ENCODE measurements at regions not wholly inside any gene's neighbourhood (a gene's known extent, or its start where the extent isn't known, plus 50 kb on each side); places are given as distances from the start of the nearest gene placed in this dataset.
"Not testable (repeated sequence)": the region's sequence is repeated elsewhere in the genome, so short reads cannot be mapped to it uniquely, and the experiment has no call there.

DNA sequence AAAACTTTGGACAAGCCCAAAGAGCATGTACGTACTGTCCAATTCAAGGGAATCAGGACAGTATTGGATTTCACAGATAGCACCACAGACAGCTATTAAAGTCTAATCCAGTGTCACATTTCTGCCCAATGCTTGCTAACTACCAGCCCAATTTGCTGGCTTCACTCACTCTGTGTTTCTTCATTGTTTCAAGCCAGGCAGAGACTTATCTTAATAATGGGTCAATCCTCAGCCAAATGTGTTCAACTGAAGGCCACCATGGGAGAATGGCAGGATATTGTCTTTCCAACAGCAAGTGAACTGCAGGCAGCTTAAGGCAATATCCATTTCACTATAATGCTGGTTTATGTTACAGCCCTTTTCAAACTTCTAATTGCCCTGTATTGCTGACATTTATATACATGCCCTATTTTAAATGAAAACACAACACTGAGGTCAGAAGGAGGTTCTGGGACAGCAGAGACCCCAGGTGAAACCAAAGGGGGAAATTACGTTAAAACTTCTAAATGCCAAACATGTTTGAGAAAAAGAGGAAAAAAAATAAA, 142.1 kb upstream of the RSPO3 start:
- no peak for DNase-seq (ENCODE audit: low spot score)

DNA sequence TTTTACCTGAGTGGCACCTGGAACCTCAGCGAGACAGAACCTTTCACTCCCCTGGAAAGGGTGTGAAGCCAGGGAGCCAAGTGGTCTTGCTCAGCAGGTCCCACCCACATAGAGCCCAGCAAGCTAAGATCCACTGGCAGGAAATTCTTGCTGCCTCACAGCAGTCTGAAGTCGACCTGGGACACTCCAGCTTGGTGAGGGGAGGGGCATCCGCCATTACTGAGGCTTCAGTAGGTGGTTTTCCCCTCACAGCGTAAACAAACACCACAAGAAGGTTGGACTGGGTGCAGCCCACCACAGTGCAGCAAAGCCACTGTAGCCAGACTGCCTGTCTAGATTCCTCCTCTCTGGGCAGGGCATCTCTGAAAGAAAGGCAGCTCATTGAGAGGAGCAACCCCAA, 134.7 kb upstream of the RSPO3 start:
- DNase-seq (ENCODE audit: low spot score) = no peak

- DNase-seq (ENCODE audit: low spot score) = not testable (repeated sequence)
Measured at GRCh38 chr6:126988125-126988524, 130.3 kb upstream of the RSPO3 start.

GRCh38 chr6:127000631-127001030, 117.8 kb upstream of the RSPO3 start:
- no peak for DNase-seq (ENCODE audit: low spot score)

GRCh38 chr6:127013865-127014264, 104.6 kb upstream of the RSPO3 start:
- DNase-seq (ENCODE audit: low spot score) = no peak

- DNase-seq (ENCODE audit: low spot score) = no peak
Measured at GRCh38 chr6:127015858-127016257, 102.6 kb upstream of the RSPO3 start.

DNA sequence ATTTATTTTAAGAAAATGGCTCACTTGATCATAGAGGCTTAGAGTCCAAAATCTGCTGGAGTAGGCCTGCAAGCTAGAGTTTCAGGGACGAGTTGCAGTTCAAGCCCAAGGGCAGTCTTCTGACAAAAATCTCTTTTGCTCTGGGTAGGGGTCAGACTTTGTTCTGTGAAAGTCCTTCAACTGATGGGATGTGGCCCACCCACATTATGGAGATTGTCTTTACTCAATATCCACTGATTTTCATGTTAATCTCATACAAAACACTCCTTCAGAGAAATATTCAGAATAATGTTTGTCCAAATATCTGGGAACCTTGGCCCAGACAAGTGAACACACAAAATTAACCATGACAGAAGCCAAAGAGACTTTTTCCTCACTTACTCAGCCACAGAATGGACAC, 98.6 kb upstream of the RSPO3 start:
- no peak for DNase-seq (ENCODE audit: low spot score)

- DNase-seq (ENCODE audit: low spot score) = peak; percentile 18
Measured at GRCh38 chr6:127022302-127022701, 96.2 kb upstream of the RSPO3 start.

GRCh38 chr6:127023001-127023778, 95.3 kb upstream of the RSPO3 start:
- DNase-seq (ENCODE audit: low spot score) = no peak

DNA sequence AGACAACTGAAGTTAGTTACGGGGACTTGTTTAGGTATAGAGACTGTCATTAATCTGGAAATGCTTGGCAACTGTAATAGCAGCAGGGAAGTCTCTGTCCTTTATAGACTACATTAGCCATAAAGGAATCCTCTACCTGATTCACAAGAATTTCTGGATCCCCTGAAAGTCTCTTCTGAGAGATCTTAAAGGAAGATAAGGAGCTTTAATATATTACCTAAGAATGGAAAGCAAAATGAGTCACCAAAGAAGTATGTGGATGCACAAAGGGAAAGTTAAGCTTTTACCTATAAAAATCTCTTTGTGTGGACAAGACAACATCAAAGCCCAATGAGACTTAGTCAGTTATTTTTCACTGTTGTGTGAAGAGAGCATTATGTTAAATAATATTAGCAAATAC, 92.2 kb upstream of the RSPO3 start:
- DNase-seq (ENCODE audit: low spot score) = no peak

DNA sequence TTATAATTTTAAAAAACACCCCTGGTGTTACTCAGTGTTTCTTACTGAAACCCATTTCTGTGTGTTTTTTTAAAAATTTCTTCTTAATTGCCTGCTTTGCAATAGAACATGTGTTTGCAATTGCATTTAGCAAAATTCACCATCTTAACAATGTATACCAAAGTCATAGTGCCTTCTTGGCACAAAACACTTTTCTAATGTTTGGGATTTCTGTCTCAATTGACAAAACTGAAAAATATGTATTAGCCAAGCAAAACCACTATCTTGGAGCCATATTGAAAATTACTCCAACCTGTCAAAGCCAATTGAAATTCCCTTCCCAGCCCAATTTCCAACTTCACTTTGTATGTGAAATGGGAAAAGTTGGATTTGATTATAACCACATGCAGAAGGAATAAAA, 88.4 kb upstream of the RSPO3 start:
- DNase-seq (ENCODE audit: low spot score) = no peak

GRCh38 chr6:127030836-127031235, 87.6 kb upstream of the RSPO3 start:
- DNase-seq (ENCODE audit: low spot score) = no peak

GRCh38 chr6:127031511-127031910, 87.0 kb upstream of the RSPO3 start:
- peak; percentile 14 for DNase-seq (ENCODE audit: low spot score)

- no peak for DNase-seq (ENCODE audit: low spot score)
Measured at GRCh38 chr6:127032971-127033370, 85.5 kb upstream of the RSPO3 start.

DNA sequence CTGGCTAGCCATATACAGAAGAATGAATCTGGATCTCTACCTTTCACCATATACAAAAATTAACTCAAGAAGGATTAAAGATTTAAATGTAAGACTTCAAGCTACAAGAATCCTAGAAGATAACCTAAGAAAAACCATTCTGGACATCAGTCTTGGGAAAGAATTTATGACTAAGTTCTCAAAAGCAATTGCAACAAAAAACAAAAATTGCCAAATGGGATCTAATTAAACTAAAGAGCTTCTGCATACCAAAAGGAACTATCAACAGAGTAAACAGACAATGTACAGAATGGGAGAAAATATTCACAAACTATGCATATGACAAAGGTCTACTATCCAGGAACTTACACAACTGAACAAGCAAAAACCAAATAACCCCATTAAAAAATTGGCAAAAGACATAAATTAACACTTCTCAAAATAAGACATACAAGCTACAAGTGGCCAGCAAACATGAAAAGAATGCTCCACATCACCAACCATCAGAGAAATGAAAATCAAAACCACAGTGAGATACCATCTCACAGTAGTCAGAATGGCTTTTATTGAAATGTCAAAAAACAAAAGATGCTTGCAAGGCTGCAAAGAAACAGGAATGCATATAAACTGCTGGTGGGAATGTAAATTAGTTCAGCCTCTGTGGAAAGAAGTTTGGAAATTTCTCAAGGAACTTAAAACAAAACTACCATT, 66.8 kb upstream of the RSPO3 start:
- no peak for DNase-seq (ENCODE audit: low spot score)

- DNase-seq (ENCODE audit: low spot score) = no peak
Measured at GRCh38 chr6:127053032-127053874, 65.2 kb upstream of the RSPO3 start.

DNA sequence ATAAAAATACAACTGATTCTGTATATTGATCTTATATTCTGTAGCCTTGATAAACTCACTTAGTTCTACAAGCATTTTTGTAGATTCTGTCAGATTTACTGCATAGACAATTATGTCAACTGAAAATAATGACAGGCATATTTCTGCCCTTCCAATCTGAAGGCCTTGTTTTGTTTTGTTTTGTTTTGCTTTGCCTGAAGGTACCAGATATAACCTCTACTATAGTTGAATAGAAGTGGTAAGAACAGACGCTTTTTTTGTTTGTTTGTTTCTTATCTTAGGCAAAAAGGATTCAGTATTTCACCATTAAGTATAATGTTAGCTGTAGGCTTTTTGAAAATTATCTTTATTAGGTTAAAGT, 64.6 kb upstream of the RSPO3 start:
- DNase-seq (ENCODE audit: low spot score) = no peak

- no peak for DNase-seq (ENCODE audit: low spot score)
Measured at GRCh38 chr6:127058027-127058426, 60.4 kb upstream of the RSPO3 start.

DNA sequence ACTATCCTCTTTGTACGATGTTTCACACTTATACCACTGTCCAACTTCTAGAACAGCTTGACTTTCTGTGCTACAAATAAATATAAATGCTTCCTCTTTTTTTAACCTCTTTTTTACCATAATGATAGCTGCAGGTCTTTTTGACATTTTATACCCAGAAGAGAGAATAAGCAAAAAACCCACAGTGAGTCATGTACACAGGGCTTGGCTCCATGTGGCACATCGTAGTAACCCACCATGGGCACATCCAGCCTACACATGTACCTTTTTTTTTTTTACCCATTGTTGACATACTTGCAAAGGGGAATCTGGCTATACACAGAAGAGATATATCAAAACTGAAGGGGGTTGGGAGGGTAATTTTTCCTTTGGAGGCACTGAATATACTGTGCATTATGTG, 59.5 kb upstream of the RSPO3 start:
- DNase-seq (ENCODE audit: low spot score) = no peak
